Mesenchymal stem cell (in vitro differentiated cells and primary cell): ENCODE measurements at regions not wholly inside any gene's neighbourhood (a gene's known extent, or its start where the extent isn't known, plus 50 kb on each side); places are given as distances from the start of the nearest gene placed in this dataset.

Source experiments
- DNase-seq: peaks from one replicate; pipeline ENCODE4 v3.0.0-alpha.2; 2013
- H2AFZ ChIP-seq: one replicate; pipeline ENCODE4 v1.6.1; 2013; ENCODE audit warnings: low read depth, mild to moderate bottlenecking, control low read depth, inconsistent platforms, low read length, moderate library complexity
- H2AK5ac ChIP-seq: 2 replicates; pipeline ENCODE4 v1.6.1; 2013; ENCODE audit warnings: low read length, moderate library complexity, mild to moderate bottlenecking, inconsistent platforms; ENCODE audit not compliant: severe bottlenecking
- H2BK120ac ChIP-seq: one replicate; pipeline ENCODE4 v1.6.1; 2013; ENCODE audit warnings: low read depth, mild to moderate bottlenecking, inconsistent platforms, low read length, moderate library complexity
- H2BK12ac ChIP-seq, 2 experiments: one replicate each; pipeline ENCODE4 v1.6.1; 2013; ENCODE audit warnings: inconsistent platforms in 2 of 2, low read length in 2 of 2, mild to moderate bottlenecking in 2 of 2, moderate library complexity in 2 of 2, control low read depth in 1 of 2
- H2BK15ac ChIP-seq: one replicate; pipeline ENCODE4 v1.6.1; 2013; ENCODE audit warnings: mild to moderate bottlenecking, low read depth, inconsistent platforms; ENCODE audit not compliant: poor library complexity, severe bottlenecking
- H2BK5ac ChIP-seq: 2 replicates; pipeline ENCODE4 v1.6.1; 2013; ENCODE audit warnings: low read depth, mild to moderate bottlenecking, low read length, control low read depth, inconsistent platforms; ENCODE audit not compliant: poor library complexity, severe bottlenecking
- H3K14ac ChIP-seq, 2 experiments: one replicate each; pipeline ENCODE4 v1.6.1; 2013; ENCODE audit warnings: inconsistent platforms in 2 of 2, low read length in 2 of 2, control low read depth in 1 of 2, mild to moderate bottlenecking in 1 of 2, moderate library complexity in 1 of 2
- H3K18ac ChIP-seq, 2 experiments: one replicate each; pipeline ENCODE4 v1.6.1; 2013; ENCODE audit warnings: inconsistent platforms in 2 of 2, low read length in 2 of 2, control low read depth in 1 of 2, low read depth in 1 of 2, mild to moderate bottlenecking in 1 of 2
- H3K23ac ChIP-seq, 2 experiments: one replicate each; pipeline ENCODE4 v1.6.1; 2013; ENCODE audit warnings: inconsistent platforms in 2 of 2, low read length in 2 of 2, mild to moderate bottlenecking in 2 of 2, moderate library complexity in 2 of 2, control low read depth in 1 of 2
- H3K27ac ChIP-seq: 2 replicates; pipeline ENCODE4 v1.5.1; 2013; ENCODE audit warnings: mild to moderate bottlenecking, moderate library complexity, low read length, control low read depth, inconsistent platforms; ENCODE audit not compliant: poor library complexity, severe bottlenecking
- H3K27me3 ChIP-seq, 2 experiments: 2 replicates each; pipeline versions ENCODE4 v1.6.1 to v1.7.0; 2013; ENCODE audit warnings: low read length in 2 of 2, mild to moderate bottlenecking in 2 of 2, moderate library complexity in 2 of 2, control low read depth in 1 of 2, inconsistent platforms in 1 of 2; ENCODE audit not compliant: control insufficient read depth in 1 of 2, insufficient read depth in 1 of 2
- H3K36me3 ChIP-seq, 2 experiments: 2 replicates each; pipeline versions ENCODE4 v1.6.1 to v1.7.0; 2013; ENCODE audit warnings: low read length in 2 of 2, control low read depth in 1 of 2, inconsistent platforms in 1 of 2, low read depth in 1 of 2, mild to moderate bottlenecking in 1 of 2; ENCODE audit not compliant: insufficient read depth in 2 of 2, control insufficient read depth in 1 of 2
- H3K4ac ChIP-seq, 2 experiments: one replicate each; pipeline ENCODE4 v1.6.1; 2013; ENCODE audit warnings: inconsistent platforms in 2 of 2, low read length in 2 of 2, mild to moderate bottlenecking in 2 of 2, moderate library complexity in 2 of 2, control low read depth in 1 of 2, low read depth in 1 of 2
- H3K4me1 ChIP-seq: 2 replicates; pipeline ENCODE4 v1.6.1; 2013; ENCODE audit warnings: low read depth, low read length, control low read depth; ENCODE audit not compliant: control insufficient read depth, insufficient read depth
- H3K4me2 ChIP-seq: 2 replicates; pipeline ENCODE4 v1.6.1; 2013; ENCODE audit warnings: low read length, mild to moderate bottlenecking, inconsistent platforms; ENCODE audit not compliant: poor library complexity, severe bottlenecking
- H3K4me3 ChIP-seq, 2 experiments: 2 replicates each; pipeline versions ENCODE4 v1.5.1 to v1.7.0; 2013; ENCODE audit warnings: low read length in 2 of 2, mild to moderate bottlenecking in 2 of 2, control low read depth in 1 of 2, low read depth in 1 of 2; ENCODE audit not compliant: insufficient read depth in 1 of 2
- H3K79me1 ChIP-seq: replicated peaks from 2 replicates; pipeline ENCODE4 v1.6.1; 2013; ENCODE audit warnings: mild to moderate bottlenecking, control low read depth, low read length, inconsistent platforms; ENCODE audit not compliant: poor library complexity, severe bottlenecking
- H3K9ac ChIP-seq: 2 replicates; pipeline ENCODE4 v1.7.0; 2013; ENCODE audit warnings: mild to moderate bottlenecking, low read length, moderate library complexity
- H3K9me3 ChIP-seq: 2 replicates; pipeline ENCODE4 v1.7.0; 2013; ENCODE audit warnings: mild to moderate bottlenecking, low read length; ENCODE audit not compliant: control insufficient read depth
- H4K8ac ChIP-seq: one replicate; pipeline ENCODE4 v1.6.1; 2013; ENCODE audit warnings: inconsistent platforms, mild to moderate bottlenecking, low read length, moderate library complexity
- H4K91ac ChIP-seq: one replicate; pipeline ENCODE4 v1.6.1; 2013; ENCODE audit warnings: mild to moderate bottlenecking, low read length, inconsistent platforms
- WGBS: methylation state at CpG from one replicate; pipeline ENCODE4 v1.1.7; 2013; ENCODE audit warnings: mixed read lengths; 5-methylcytosine and 5-hydroxymethylcytosine counted together

DNA sequence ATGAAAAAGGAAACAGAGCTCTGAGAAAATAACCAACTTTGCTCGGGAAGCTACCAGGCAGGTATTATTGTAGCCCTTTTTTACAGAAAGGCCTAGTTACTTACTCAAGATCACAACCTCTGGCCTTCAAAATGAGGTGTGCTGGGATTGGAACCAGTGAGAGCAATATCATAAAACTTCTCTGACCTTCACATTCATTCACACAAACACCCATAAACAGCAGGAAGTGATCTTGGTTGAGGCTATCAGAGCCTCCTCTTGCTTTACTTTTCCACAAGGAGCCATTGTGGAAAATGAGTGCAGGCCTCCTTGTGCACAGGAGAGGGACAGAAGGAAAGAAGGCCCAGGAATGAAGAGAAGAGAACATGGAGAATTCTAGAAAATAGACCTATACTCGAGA lies 204.5 kb upstream of the NPVF start:
- 63% methylated on average over 1 of the region's 2 CpGs for WGBS
- Histone ChIP-seq H2BK15ac (no peak overlapping the region), H2AK5ac (no peak overlapping the region), H4K91ac (no peak overlapping the region), H3K4me3 (no peak overlapping the region), H3K36me3 (no peaks in the 10 kb centered on the region), H3K4me1 (no peaks in the 10 kb centered on the region), H3K23ac (no peak overlapping the region), H2BK12ac (no peak overlapping the region), H4K8ac (no peak overlapping the region), H3K27ac (no peak overlapping the region), H2AFZ (no peak overlapping the region), H3K4ac (no peak overlapping the region), H3K18ac (no peak overlapping the region), H3K27me3 (no peaks in the 10 kb centered on the region), H3K9ac (no peak overlapping the region), H3K79me1 (no peaks in the 10 kb centered on the region), H2BK120ac (no peak overlapping the region), H3K14ac (no peak overlapping the region), H2BK5ac (no peak overlapping the region), H3K4me2 (no peak overlapping the region), H3K9me3 (no peaks in the 10 kb centered on the region)
- DNase-seq = no peak

DNA sequence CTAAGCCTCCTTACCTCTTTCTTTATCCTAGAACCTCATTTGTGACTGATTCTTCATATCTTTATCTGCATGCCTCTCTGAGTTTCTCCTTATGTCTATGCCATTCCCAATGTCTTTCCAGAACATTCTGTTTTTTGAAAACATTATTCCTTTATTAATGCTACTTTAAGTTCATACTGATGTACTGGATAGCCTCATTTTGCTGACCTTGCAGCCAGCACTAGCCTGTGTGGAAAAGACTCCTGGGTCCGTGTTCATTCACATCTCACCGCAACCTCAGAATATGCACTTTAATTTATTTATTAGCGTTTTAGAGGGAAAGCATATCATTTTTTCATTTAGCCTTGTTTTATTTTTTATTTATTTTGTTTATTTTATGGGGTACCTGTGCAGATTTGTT lies 208.1 kb upstream of the NPVF start:
- Histone ChIP-seq H3K18ac (no peak overlapping the region), H3K4ac (no peak overlapping the region), H3K79me1 (no peaks in the 10 kb centered on the region), H2BK15ac (no peak overlapping the region), H3K27ac (no peak overlapping the region), H3K4me3 (no peak overlapping the region), H4K8ac (no peak overlapping the region), H3K9ac (no peak overlapping the region), H3K14ac (no peak overlapping the region), H3K27me3 (no peaks in the 10 kb centered on the region), H2AK5ac (no peak overlapping the region), H2BK5ac (no peak overlapping the region), H3K9me3 (peaks cover 14% of the 10 kb centered on the region), H2BK120ac (no peak overlapping the region), H3K4me1 (no peaks in the 10 kb centered on the region), H2BK12ac (no peak overlapping the region), H3K36me3 (no peaks in the 10 kb centered on the region), H3K4me2 (no peak overlapping the region), H2AFZ (no peak overlapping the region), H3K23ac (no peak overlapping the region), H4K91ac (no peak overlapping the region)
- whole genome bisulfite sequencing = 100% methylated on average over 2 of the region's 3 CpGs
- no peak for DNase-seq

DNA sequence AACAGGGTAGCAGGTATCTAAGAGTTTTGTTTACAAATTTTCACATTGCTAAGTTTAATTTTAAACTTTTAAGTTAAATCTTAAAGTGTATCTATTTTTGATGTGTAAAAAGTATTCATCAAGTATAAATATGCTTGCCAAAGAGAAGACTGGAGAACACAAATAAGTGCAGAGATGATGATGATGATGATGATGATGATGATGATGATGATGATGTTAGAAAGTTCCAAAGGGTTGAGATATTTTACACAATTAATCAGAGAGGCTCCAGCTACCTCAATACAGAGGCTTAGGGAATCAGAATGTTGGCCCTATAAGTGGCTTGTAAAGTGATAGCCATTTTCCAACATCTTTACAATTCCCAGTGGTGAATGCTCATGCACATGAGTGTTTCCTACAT lies 209.0 kb upstream of the NPVF start:
- DNase-seq = no peak
- Histone ChIP-seq H2BK15ac (no peak overlapping the region), H2AFZ (no peak overlapping the region), H3K4me2 (no peak overlapping the region), H4K91ac (no peak overlapping the region), H3K79me1 (no peaks in the 10 kb centered on the region), H2BK5ac (no peak overlapping the region), H2AK5ac (no peak overlapping the region), H3K36me3 (no peaks in the 10 kb centered on the region), H4K8ac (no peak overlapping the region), H3K14ac (no peak overlapping the region), H2BK120ac (no peak overlapping the region), H2BK12ac (no peak overlapping the region), H3K4me1 (no peaks in the 10 kb centered on the region), H3K27me3 (no peaks in the 10 kb centered on the region), H3K9ac (no peak overlapping the region), H3K18ac (no peak overlapping the region), H3K23ac (no peak overlapping the region), H3K4me3 (no peak overlapping the region), H3K9me3 (peaks cover 22% of the 10 kb centered on the region), H3K4ac (no peak overlapping the region), H3K27ac (no peak overlapping the region)

DNA sequence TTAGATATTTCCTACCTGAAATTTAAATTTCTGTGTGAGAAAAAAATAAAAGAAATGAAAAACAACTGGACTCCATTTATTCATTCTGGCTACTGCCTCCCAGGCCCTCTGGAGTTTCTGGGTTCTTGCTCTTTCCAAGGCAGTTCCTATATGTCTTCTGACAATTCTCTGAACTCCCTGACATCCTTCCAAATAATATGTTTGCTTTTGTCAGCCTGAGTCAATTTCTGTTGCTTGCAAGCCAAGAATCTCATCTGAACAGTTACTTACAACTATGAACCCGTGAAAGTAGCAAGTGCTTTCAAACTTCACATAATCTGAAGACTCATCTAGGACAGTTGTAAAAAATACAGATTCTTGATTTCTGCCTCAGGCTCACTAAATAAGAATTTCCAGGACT lies 216.7 kb upstream of the NPVF start:
- H3K14ac ChIP-seq = no peak overlapping the region
- no peaks in the 10 kb centered on the region for H3K36me3 ChIP-seq
- no peak overlapping the region for H3K9ac ChIP-seq
- no peak overlapping the region for H2AK5ac ChIP-seq
- H3K23ac ChIP-seq = no peak overlapping the region
- no peak overlapping the region for H2BK12ac ChIP-seq
- H3K27me3 ChIP-seq = no peaks in the 10 kb centered on the region
- H2AFZ ChIP-seq = no peak overlapping the region
- H3K79me1 ChIP-seq = no peaks in the 10 kb centered on the region
- no peak overlapping the region for H4K8ac ChIP-seq
- no peak for DNase-seq
- no peak overlapping the region for H3K4me2 ChIP-seq
- peaks cover 29% of the 10 kb centered on the region for H3K9me3 ChIP-seq
- no peak overlapping the region for H2BK15ac ChIP-seq
- no peaks in the 10 kb centered on the region for H3K4me1 ChIP-seq
- no peak overlapping the region for H2BK120ac ChIP-seq
- 65% methylated on average over 1 of the region's 1 CpG for WGBS
- no peak overlapping the region for H3K4ac ChIP-seq
- H2BK5ac ChIP-seq = no peak overlapping the region
- H3K4me3 ChIP-seq = no peak overlapping the region
- no peak overlapping the region for H4K91ac ChIP-seq
- H3K27ac ChIP-seq = no peak overlapping the region
- H3K18ac ChIP-seq = no peak overlapping the region
